Trophoblast cell (in vitro differentiated cells and primary cell): ENCODE measurements at regions not wholly inside any gene's neighbourhood (a gene's known extent, or its start where the extent isn't known, plus 50 kb on each side); places are given as distances from the start of the nearest gene placed in this dataset.

Experiments used
- DNase-seq, 2 donors: peaks; one replicate each; pipeline ENCODE4 v3.0.0-alpha.2; 2016
- H2AFZ ChIP-seq: 2 replicates; pipeline ENCODE4 v1.6.1; 2013; ENCODE audit warnings: low read length, moderate library complexity, mild to moderate bottlenecking; ENCODE audit not compliant: insufficient read depth, poor library complexity
- H2AK5ac ChIP-seq: 2 replicates; pipeline ENCODE4 v1.6.1; 2013; ENCODE audit warnings: mild to moderate bottlenecking, low read length
- H2BK120ac ChIP-seq: 2 replicates; pipeline ENCODE4 v1.6.1; 2013; ENCODE audit warnings: low read length, mild to moderate bottlenecking, moderate library complexity; ENCODE audit not compliant: insufficient read depth, poor library complexity
- H2BK12ac ChIP-seq: 2 replicates; pipeline ENCODE4 v1.6.1; 2013; ENCODE audit warnings: mild to moderate bottlenecking, low read length, moderate library complexity
- H2BK5ac ChIP-seq: 2 replicates; pipeline ENCODE4 v1.6.1; 2013; ENCODE audit warnings: low read length, low read depth, moderate library complexity, mild to moderate bottlenecking; ENCODE audit not compliant: poor library complexity
- H3K14ac ChIP-seq: 2 replicates; pipeline ENCODE4 v1.6.1; 2013; ENCODE audit warnings: mild to moderate bottlenecking, low read length
- H3K18ac ChIP-seq: 2 replicates; pipeline ENCODE4 v1.6.1; 2013; ENCODE audit warnings: mild to moderate bottlenecking, low read length
- H3K23ac ChIP-seq: 2 replicates; pipeline ENCODE4 v1.6.1; 2013; ENCODE audit warnings: low read length
- H3K27ac ChIP-seq: 2 replicates; pipeline ENCODE4 v1.5.1; 2013; ENCODE audit warnings: low read depth, mild to moderate bottlenecking, inconsistent platforms, low read length, moderate library complexity
- H3K27me3 ChIP-seq: 2 replicates; pipeline ENCODE4 v1.6.1; 2013; ENCODE audit warnings: inconsistent platforms, mild to moderate bottlenecking, low read length, moderate library complexity; ENCODE audit not compliant: insufficient read depth
- H3K36me3 ChIP-seq, 2 experiments: 1 replicate in 1 of 2; 2 replicates in 1 of 2; pipeline ENCODE4 v1.6.1; 2013; ENCODE audit warnings: low read length in 2 of 2, mild to moderate bottlenecking in 2 of 2, moderate library complexity in 1 of 2; ENCODE audit not compliant: insufficient read depth in 2 of 2, control insufficient read depth in 1 of 2
- H3K4ac ChIP-seq: 2 replicates; pipeline ENCODE4 v1.6.1; 2013; ENCODE audit warnings: low read depth, mild to moderate bottlenecking, low read length, moderate library complexity
- H3K4me1 ChIP-seq, 2 experiments: 1 replicate in 1 of 2; 2 replicates in 1 of 2; pipeline ENCODE4 v1.6.1; 2013; ENCODE audit warnings: low read length in 2 of 2, mild to moderate bottlenecking in 2 of 2, moderate library complexity in 1 of 2; ENCODE audit not compliant: insufficient read depth in 2 of 2, control insufficient read depth in 1 of 2
- H3K4me2 ChIP-seq: 2 replicates; pipeline ENCODE4 v1.6.1; 2013; ENCODE audit warnings: inconsistent platforms, mild to moderate bottlenecking, low read length, moderate library complexity
- H3K4me3 ChIP-seq: 2 replicates; pipeline ENCODE4 v1.5.1; 2013; ENCODE audit warnings: mild to moderate bottlenecking, low read depth, low read length, inconsistent platforms
- H3K79me1 ChIP-seq: one replicate; pipeline ENCODE4 v1.6.1; 2013; ENCODE audit warnings: low read length
- H3K79me2 ChIP-seq: 2 replicates; pipeline ENCODE4 v1.6.1; 2013; ENCODE audit warnings: low read length, mild to moderate bottlenecking; ENCODE audit not compliant: control insufficient read depth, insufficient read depth, poor library complexity
- H3K9ac ChIP-seq: 2 replicates; pipeline ENCODE4 v1.6.1; 2013; ENCODE audit warnings: mild to moderate bottlenecking, low read length
- H3K9me3 ChIP-seq: 2 replicates; pipeline ENCODE4 v1.6.1; 2013; ENCODE audit warnings: low read depth, mild to moderate bottlenecking, control low read depth, inconsistent platforms, low read length; ENCODE audit not compliant: insufficient read depth
- H4K12ac ChIP-seq: 2 replicates; pipeline ENCODE4 v1.6.1; 2013; ENCODE audit warnings: low read depth, mild to moderate bottlenecking, low read length, moderate library complexity
- H4K8ac ChIP-seq: 2 replicates; pipeline ENCODE4 v1.6.1; 2013; ENCODE audit warnings: low read depth, mild to moderate bottlenecking, low read length, moderate library complexity
- H4K91ac ChIP-seq: one replicate; pipeline ENCODE4 v1.6.1; 2013; ENCODE audit warnings: low read depth, mild to moderate bottlenecking, low read length, moderate library complexity
- WGBS: extraction: QIAGEN DNeasy Blood & Tissue Kit; methylation state at CpG from one replicate; pipeline ENCODE4 v1.1.7; 2013; ENCODE audit warnings: missing lambda C conversion rate; ENCODE audit not compliant: insufficient read length, insufficient coverage; ENCODE audit errors: extremely low coverage; 5-methylcytosine and 5-hydroxymethylcytosine counted together

- H3K23ac ChIP-seq = no peak overlapping the region
- H3K4me3 ChIP-seq = no peak overlapping the region
- no peaks in the 10 kb centered on the region for H3K79me1 ChIP-seq
- H3K79me2 ChIP-seq = no peaks in the 10 kb centered on the region
- no peak overlapping the region for H2BK12ac ChIP-seq
- no peak overlapping the region for H2AFZ ChIP-seq
- no peak overlapping the region for H3K4ac ChIP-seq
- H3K27ac ChIP-seq = no peak overlapping the region
- no peak overlapping the region for H2BK120ac ChIP-seq
- no peak overlapping the region for H2BK5ac ChIP-seq
- H3K36me3 ChIP-seq = no peaks in the 10 kb centered on the region
- peaks cover 0 to 8% of the 10 kb centered on the region in 2 experiments for H3K4me1 ChIP-seq
- no peak overlapping the region for H2AK5ac ChIP-seq
- H3K14ac ChIP-seq = no peak overlapping the region
- H4K12ac ChIP-seq = no peak overlapping the region
- H3K18ac ChIP-seq = no peak overlapping the region
- no peak overlapping the region for H3K9ac ChIP-seq
- DNase-seq = peak in 1 of 2 donors; percentile 46
- H3K4me2 ChIP-seq = no peak overlapping the region
- H4K91ac ChIP-seq = no peak overlapping the region
- no CpG with 5 or more reads among the region's 29 CpGs for WGBS
- H4K8ac ChIP-seq = no peak overlapping the region
- no peaks in the 10 kb centered on the region for H3K9me3 ChIP-seq
- no peaks in the 10 kb centered on the region for H3K27me3 ChIP-seq
These were observed 183.0 kb downstream of the ETS2 start for GRCh38 chr21:38988509-38989378.

GRCh38 chr21:38987633-38988508, 182.1 kb downstream of the ETS2 start:
- Histone ChIP-seq H3K27me3 (no peaks in the 10 kb centered on the region), H2BK5ac (no peak overlapping the region), H4K8ac (no peak overlapping the region), H2BK120ac (no peak overlapping the region), H3K4me3 (no peak overlapping the region), H3K36me3 (no peaks in the 10 kb centered on the region), H3K27ac (no peak overlapping the region), H2BK12ac (no peak overlapping the region), H3K18ac (no peak overlapping the region), H3K9me3 (no peaks in the 10 kb centered on the region), H3K79me2 (no peaks in the 10 kb centered on the region), H4K91ac (no peak overlapping the region), H2AK5ac (no peak overlapping the region), H3K4ac (no peak overlapping the region), H3K9ac (no peak overlapping the region), H3K14ac (no peak overlapping the region), H4K12ac (no peak overlapping the region), H3K4me2 (no peak overlapping the region), H3K79me1 (no peaks in the 10 kb centered on the region), H3K4me1 (peaks cover 2 to 6% of the 10 kb centered on the region in 2 experiments), H3K23ac (no peak overlapping the region), H2AFZ (no peak overlapping the region)
- no peak for DNase-seq
- WGBS = no CpG with 5 or more reads among the region's 12 CpGs

- H3K27ac ChIP-seq = no peak overlapping the region
- no peak for DNase-seq
- no peaks in the 10 kb centered on the region for H3K79me2 ChIP-seq
- no peak overlapping the region for H3K9ac ChIP-seq
- no peaks in the 10 kb centered on the region for H3K27me3 ChIP-seq
- no peak overlapping the region for H4K12ac ChIP-seq
- no peak overlapping the region for H3K4me2 ChIP-seq
- H3K4me3 ChIP-seq = no peak overlapping the region
- no peak overlapping the region for H4K8ac ChIP-seq
- H2AFZ ChIP-seq = no peak overlapping the region
- no peak overlapping the region for H4K91ac ChIP-seq
- H3K4me1 ChIP-seq = peaks cover 4 to 9% of the 10 kb centered on the region in 2 experiments
- WGBS = no CpG with 5 or more reads among the region's 13 CpGs
- no peak overlapping the region for H2BK12ac ChIP-seq
- H2BK120ac ChIP-seq = no peak overlapping the region
- no peak overlapping the region for H3K18ac ChIP-seq
- H3K14ac ChIP-seq = no peak overlapping the region
- H2BK5ac ChIP-seq = no peak overlapping the region
- no peaks in the 10 kb centered on the region for H3K36me3 ChIP-seq
- no peak overlapping the region for H2AK5ac ChIP-seq
- no peaks in the 10 kb centered on the region for H3K9me3 ChIP-seq
- no peak overlapping the region for H3K4ac ChIP-seq
- peaks cover 1% of the 10 kb centered on the region for H3K79me1 ChIP-seq
- H3K23ac ChIP-seq = no peak overlapping the region
These were observed 181.3 kb downstream of the ETS2 start for GRCh38 chr21:38986806-38987632.

GRCh38 chr21:38986406-38986805, 180.7 kb downstream of the ETS2 start:
- no CpG with 5 or more reads among the region's 5 CpGs for WGBS
- H3K9me3 ChIP-seq = no peaks in the 10 kb centered on the region
- no peak overlapping the region for H4K12ac ChIP-seq
- H3K4me3 ChIP-seq = no peak overlapping the region
- no peak overlapping the region for H2BK12ac ChIP-seq
- no peak overlapping the region for H3K14ac ChIP-seq
- DNase-seq = no peak
- H3K9ac ChIP-seq = no peak overlapping the region
- no peak overlapping the region for H2AFZ ChIP-seq
- H3K79me2 ChIP-seq = no peaks in the 10 kb centered on the region
- H3K23ac ChIP-seq = no peak overlapping the region
- no peak overlapping the region for H3K18ac ChIP-seq
- H2BK5ac ChIP-seq = no peak overlapping the region
- H4K91ac ChIP-seq = no peak overlapping the region
- no peak overlapping the region for H2AK5ac ChIP-seq
- H2BK120ac ChIP-seq = no peak overlapping the region
- H3K27me3 ChIP-seq = no peaks in the 10 kb centered on the region
- H3K4me2 ChIP-seq = no peak overlapping the region
- no peak overlapping the region for H3K4ac ChIP-seq
- H3K27ac ChIP-seq = no peak overlapping the region
- H4K8ac ChIP-seq = no peak overlapping the region
- H3K4me1 ChIP-seq = peaks cover 6 to 13% of the 10 kb centered on the region in 2 experiments
- no peaks in the 10 kb centered on the region for H3K36me3 ChIP-seq
- peaks cover 1% of the 10 kb centered on the region for H3K79me1 ChIP-seq
